ENCODE measurements at regions not wholly inside any gene's neighbourhood (a gene's known extent, or its start where the extent isn't known, plus 50 kb on each side); places are given as distances from the start of the nearest gene placed in this dataset.

- TF ChIP-seq POLR2A (IDR thresholded peaks at IDR 0.05; ENCODE audit: low read depth, low read length) (no peak), TAF1 (IDR thresholded peaks at IDR 0.05; ENCODE audit: low read depth, low read length) (no peak), POLR2AphosphoS5 (IDR thresholded peaks at IDR 0.05; ENCODE audit: low read depth, low read length) (no peak), SPI1 (IDR thresholded peaks at IDR 0.05; ENCODE audit: low read depth, low read length) (no peak)
Measured at GRCh38 chr15:69518806-69519205, 66.2 kb downstream of the RPLP1 start.
